Body of pancreas (tissue), 4 donors: ENCODE measurements at regions not wholly inside any gene's neighbourhood (a gene's known extent, or its start where the extent isn't known, plus 50 kb on each side); places are given as distances from the start of the nearest gene placed in this dataset.
A peak's percentile ranks its signal among the peaks of the same experiment; 100 is the strongest.

Experiments used
- ATAC-seq: fragments of 150-250 bp; one replicate; pipeline ENCODE4 v1.9.1; 2016
- DNase-seq, 4 donors: peaks; one replicate each; pipeline ENCODE4 v3.0.0-alpha.2; 2019
- H3K27ac ChIP-seq, 4 donors: fragments of 200-600 bp; sonication (generic); 1 replicate in 3 of 4; 2 replicates in 1 of 4; pipeline versions ENCODE4 v1.5.1 to v1.6.1; 2016 to 2019; ENCODE audit warnings: mild to moderate bottlenecking in 1 of 4, mixed read lengths in 1 of 4, moderate library complexity in 1 of 4
- H3K27me3 ChIP-seq, 2 donors: fragments of 200-600 bp; sonication (generic); one replicate each; pipeline ENCODE4 v1.6.0; 2016; ENCODE audit warnings: mild to moderate bottlenecking in 1 of 2
- H3K36me3 ChIP-seq, 2 donors: fragments of 200-600 bp; sonication (generic); replicated peaks in 1 of 2; 2 replicates each; pipeline ENCODE4 v1.5.1; 2016; ENCODE audit warnings: low read depth in 2 of 2; ENCODE audit not compliant: insufficient read depth in 1 of 2
- H3K4me1 ChIP-seq: fragments of 200-600 bp; sonication (generic); one replicate; pipeline ENCODE4 v1.6.0; 2016
- H3K4me3 ChIP-seq, 2 donors: fragments of 200-600 bp; sonication (generic); 1 replicate in 1 of 2; 2 replicates in 1 of 2; pipeline ENCODE4 v1.5.1; 2016 to 2019
- H3K9me3 ChIP-seq, 3 donors: fragments of 200-600 bp; sonication (generic); 1 replicate in 2 of 3; 2 replicates in 1 of 3; pipeline ENCODE4 v1.5.1; 2016
- POLR2A ChIP-seq, 3 donors: fragments of 450-650 bp; IDR thresholded peaks; one replicate each; pipeline ENCODE4 v1.6.1; 2016; ENCODE audit warnings: antibody characterized with exemption in 3 of 3, mild to moderate bottlenecking in 2 of 3
- WGBS, 2 donors: methylation state at CpG; one replicate each; pipeline ENCODE4 v1.1.5; 2017; 5-methylcytosine and 5-hydroxymethylcytosine counted together
- intact Hi-C: fragments of 100-400 bp; cut with DNase I; formaldehyde crosslinking; loops from one replicate; pipeline ENCODE4 v1.15.1; 2023
- TF ChIP-seq, protein P1 (sequence below), 7 experiments: fragments of 450-650 bp in 4 of 7; fragments of 200-600 bp in 3 of 7; sonication (generic) in 3 of 7; IDR thresholded peaks; one replicate each; pipeline ENCODE4 v1.5.1; 2016 to 2019; ENCODE audit warnings: antibody characterized with exemption in 7 of 7

DNA sequence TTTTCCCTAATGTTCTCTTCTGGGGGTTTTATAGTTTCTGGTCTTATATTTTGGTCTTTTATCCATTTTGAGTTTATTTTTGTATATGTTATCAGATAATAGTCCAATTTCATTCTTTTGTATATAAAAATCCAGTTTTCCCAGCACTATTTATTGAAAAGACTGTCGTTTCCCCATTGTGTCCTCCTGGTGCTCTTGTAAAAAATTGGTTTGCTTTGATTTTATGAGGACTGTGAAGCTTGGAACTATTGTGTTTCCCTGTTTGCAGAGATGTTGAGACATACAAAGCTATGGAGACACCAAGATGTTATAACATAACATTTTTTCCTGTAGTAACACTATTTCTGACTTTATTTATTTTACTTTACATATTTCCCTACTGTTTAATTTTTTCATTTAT, 163.3 kb upstream of the TUT7 start:
- H3K4me1 ChIP-seq = peaks cover 10% of the 10 kb centered on the region
- no peak for TF ChIP-seq POLR2A (IDR thresholded peaks at IDR 0.05)
- TF ChIP-seq, protein P1, sequence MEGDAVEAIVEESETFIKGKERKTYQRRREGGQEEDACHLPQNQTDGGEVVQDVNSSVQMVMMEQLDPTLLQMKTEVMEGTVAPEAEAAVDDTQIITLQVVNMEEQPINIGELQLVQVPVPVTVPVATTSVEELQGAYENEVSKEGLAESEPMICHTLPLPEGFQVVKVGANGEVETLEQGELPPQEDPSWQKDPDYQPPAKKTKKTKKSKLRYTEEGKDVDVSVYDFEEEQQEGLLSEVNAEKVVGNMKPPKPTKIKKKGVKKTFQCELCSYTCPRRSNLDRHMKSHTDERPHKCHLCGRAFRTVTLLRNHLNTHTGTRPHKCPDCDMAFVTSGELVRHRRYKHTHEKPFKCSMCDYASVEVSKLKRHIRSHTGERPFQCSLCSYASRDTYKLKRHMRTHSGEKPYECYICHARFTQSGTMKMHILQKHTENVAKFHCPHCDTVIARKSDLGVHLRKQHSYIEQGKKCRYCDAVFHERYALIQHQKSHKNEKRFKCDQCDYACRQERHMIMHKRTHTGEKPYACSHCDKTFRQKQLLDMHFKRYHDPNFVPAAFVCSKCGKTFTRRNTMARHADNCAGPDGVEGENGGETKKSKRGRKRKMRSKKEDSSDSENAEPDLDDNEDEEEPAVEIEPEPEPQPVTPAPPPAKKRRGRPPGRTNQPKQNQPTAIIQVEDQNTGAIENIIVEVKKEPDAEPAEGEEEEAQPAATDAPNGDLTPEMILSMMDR (IDR thresholded peaks at IDR 0.05) = no peak
- 59 to 91% methylated on average over 1 of the region's 1 CpG for WGBS, 2 donors

DNA sequence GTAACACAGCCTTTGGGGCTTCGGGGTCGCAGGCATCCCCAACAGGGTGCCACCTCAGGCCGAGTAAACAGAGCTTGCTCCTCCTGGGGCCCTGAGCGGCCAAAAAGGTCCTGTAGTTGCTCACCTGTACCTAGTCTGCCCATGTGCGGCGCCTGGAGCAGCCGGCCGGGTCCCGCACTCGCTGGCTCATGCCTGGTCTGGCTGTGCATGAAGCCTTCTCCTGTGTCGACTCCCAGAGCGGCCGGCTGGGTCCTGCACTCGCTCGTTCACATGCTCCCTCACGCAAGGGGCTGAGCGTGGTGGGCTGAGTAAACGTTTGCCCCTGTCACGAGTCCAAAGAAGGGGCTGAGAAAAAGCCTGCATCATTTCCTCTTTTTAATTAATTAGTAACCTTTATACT, 162.4 kb upstream of the TUT7 start:
- Histone ChIP-seq H3K4me3 (no peak overlapping the region), H3K36me3 (no peaks in the 10 kb centered on the region), H3K27ac (peak overlapping the region in 3 of 4 donors; percentile 15 to 59 (median 51)), H3K4me1 (peaks cover 10% of the 10 kb centered on the region), H3K27me3 (no peaks in the 10 kb centered on the region), H3K9me3 (no peaks in the 10 kb centered on the region)
- no peak for TF ChIP-seq POLR2A (IDR thresholded peaks at IDR 0.05)
- TF ChIP-seq, protein P1 (IDR thresholded peaks at IDR 0.05) = no peak
- ATAC-seq (no peak), DNase-seq (no peak)
- 80 to 83% methylated on average over 9 to 18 of the region's 19 CpGs for WGBS, 2 donors
- intact Hi-C loops = no loop called here

More for the DNA sequence above, 163.3 kb upstream of the TUT7 start:
- ATAC-seq (no peak), DNase-seq (no peak)
- Histone ChIP-seq H3K27ac (peak overlapping the region in 1 of 4 donors; percentile 29), H3K9me3 (no peaks in the 10 kb centered on the region), H3K27me3 (no peaks in the 10 kb centered on the region), H3K4me3 (no peak overlapping the region), H3K36me3 (no peaks in the 10 kb centered on the region)
- intact Hi-C loops = no loop called here

DNA sequence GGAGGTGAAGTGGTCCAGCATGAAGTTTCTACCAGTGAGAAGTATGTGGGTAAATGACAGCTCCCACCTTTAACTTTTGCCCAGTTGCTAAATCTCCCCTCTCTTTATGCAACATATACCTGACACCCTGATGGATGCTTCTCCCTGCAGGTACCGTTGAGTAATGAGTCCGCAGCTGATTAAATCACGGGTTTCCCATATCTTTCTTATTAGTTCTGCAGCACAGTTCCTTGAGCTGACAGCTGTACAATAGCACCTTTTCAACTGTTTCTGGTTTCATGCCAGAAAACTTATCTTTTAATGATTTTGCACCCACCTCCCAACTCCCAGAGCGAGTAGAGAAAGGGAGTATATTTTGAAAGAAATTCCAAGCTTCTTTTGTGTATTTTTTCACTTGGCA, 161.0 kb upstream of the TUT7 start:
- DNase-seq = no peak
- Histone ChIP-seq H3K4me3 (no peak overlapping the region), H3K4me1 (peaks cover 10% of the 10 kb centered on the region), H3K9me3 (no peaks in the 10 kb centered on the region), H3K27me3 (no peaks in the 10 kb centered on the region), H3K36me3 (no peaks in the 10 kb centered on the region), H3K27ac (peak overlapping the region in 2 of 4 donors; percentile 51 to 59)
- 15 to 17% methylated on average over 4 of the region's 4 CpGs for WGBS, 2 donors
- ATAC-seq = peak; percentile 80
- no peak for TF ChIP-seq POLR2A (IDR thresholded peaks at IDR 0.05)
- TF ChIP-seq, protein P1 (IDR thresholded peaks at IDR 0.05) = no peak
- intact Hi-C loops = no loop called here

DNA sequence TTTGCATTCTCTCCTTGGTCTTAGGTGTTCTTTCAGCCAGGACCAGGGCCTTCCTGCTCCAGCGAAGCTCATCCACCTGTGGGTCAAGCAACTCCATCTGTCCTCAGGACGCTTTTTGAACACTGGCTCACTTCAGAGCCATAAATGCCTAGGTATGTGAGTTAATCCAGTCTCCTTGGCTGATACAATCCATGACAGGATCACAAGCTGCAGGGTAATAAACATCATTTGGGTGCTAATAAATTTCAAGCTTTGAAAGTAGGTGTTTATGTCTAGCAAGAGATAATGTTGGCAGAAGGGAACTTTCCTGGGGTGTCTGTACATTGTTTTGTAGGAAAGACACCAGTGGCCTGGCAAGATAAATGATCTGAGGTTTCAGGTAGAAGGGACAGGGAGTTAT, 159.2 kb upstream of the TUT7 start:
- ATAC-seq (no peak), DNase-seq (no peak)
- no peaks in the 10 kb centered on the region for H3K36me3 ChIP-seq
- intact Hi-C loops = no loop called here
- H3K27ac ChIP-seq = peak overlapping the region in 2 of 4 donors; percentile 8 to 51
- H3K9me3 ChIP-seq = no peaks in the 10 kb centered on the region
- H3K4me1 ChIP-seq = peaks cover 14% of the 10 kb centered on the region
- 82 to 85% methylated on average over 2 of the region's 2 CpGs for WGBS, 2 donors
- H3K27me3 ChIP-seq = no peaks in the 10 kb centered on the region
- TF ChIP-seq, protein P1 (IDR thresholded peaks at IDR 0.05) = no peak
- TF ChIP-seq POLR2A (IDR thresholded peaks at IDR 0.05) = no peak
- H3K4me3 ChIP-seq = no peak overlapping the region

DNA sequence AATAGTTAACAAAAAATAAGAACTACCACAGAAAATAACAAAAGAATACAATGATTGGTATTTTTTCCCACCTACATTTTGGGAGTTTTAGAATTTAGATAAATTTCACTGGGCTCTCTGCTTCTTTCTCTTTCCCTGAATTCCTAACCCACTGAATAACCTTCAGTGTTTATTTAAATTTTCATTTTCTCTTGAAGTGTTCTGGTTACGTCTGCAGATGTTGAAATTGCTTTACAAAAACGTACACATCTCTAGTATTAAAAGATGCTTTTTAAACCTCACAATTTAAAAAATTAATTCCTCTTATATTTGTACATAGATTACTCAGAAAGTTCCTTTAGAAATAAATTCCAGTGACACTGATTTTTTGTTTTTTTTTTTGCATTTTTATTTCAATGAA, 158.7 kb upstream of the TUT7 start:
- no peak overlapping the region for H3K4me3 ChIP-seq
- no peak overlapping the region for H3K27ac ChIP-seq
- ATAC-seq (no peak), DNase-seq (no peak)
- H3K27me3 ChIP-seq = no peaks in the 10 kb centered on the region
- H3K36me3 ChIP-seq = no peaks in the 10 kb centered on the region
- no peak for TF ChIP-seq POLR2A (IDR thresholded peaks at IDR 0.05)
- TF ChIP-seq, protein P1 (IDR thresholded peaks at IDR 0.05) = no peak
- no peaks in the 10 kb centered on the region for H3K9me3 ChIP-seq
- peaks cover 15% of the 10 kb centered on the region for H3K4me1 ChIP-seq
- intact Hi-C loops = no loop called here
- 72 to 85% methylated on average over 2 of the region's 2 CpGs for WGBS, 2 donors
